Stimulated activated CD4-positive, alpha-beta T cell treated with anti-CD3 and anti-CD28 coated beads, Interleukin-4, amount 100 ng/mL, for 4 hours (primary cell): ENCODE measurements at regions not wholly inside any gene's neighbourhood (a gene's known extent, or its start where the extent isn't known, plus 50 kb on each side); places are given as distances from the start of the nearest gene placed in this dataset.
"Not testable (repeated sequence)": the region's sequence is repeated elsewhere in the genome, so short reads cannot be mapped to it uniquely, and the experiment has no call there.

Experiments used
- DNase-seq, 2 experiments: peaks; one replicate each; pipeline ENCODE4 v3.0.0-alpha.2; 2020

DNA sequence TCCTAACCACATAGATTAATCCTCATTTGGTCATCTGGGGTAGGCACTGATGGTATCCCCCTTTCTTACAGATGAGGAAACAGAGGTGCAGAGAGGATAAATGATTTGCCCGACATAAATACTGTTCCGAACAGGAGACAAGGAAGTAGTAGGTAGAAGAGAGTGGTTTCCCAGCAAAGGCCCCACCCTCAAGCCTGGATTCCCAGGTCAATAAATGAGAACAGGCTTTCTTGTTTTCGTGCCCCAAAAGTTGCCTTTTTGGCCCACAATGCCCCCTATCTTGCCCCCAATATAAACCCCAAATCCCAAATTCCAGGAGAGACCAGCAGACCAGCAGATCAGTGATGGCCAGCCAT lies 125.5 kb upstream of the PRR20G start:
- DNase-seq = no peak

DNA sequence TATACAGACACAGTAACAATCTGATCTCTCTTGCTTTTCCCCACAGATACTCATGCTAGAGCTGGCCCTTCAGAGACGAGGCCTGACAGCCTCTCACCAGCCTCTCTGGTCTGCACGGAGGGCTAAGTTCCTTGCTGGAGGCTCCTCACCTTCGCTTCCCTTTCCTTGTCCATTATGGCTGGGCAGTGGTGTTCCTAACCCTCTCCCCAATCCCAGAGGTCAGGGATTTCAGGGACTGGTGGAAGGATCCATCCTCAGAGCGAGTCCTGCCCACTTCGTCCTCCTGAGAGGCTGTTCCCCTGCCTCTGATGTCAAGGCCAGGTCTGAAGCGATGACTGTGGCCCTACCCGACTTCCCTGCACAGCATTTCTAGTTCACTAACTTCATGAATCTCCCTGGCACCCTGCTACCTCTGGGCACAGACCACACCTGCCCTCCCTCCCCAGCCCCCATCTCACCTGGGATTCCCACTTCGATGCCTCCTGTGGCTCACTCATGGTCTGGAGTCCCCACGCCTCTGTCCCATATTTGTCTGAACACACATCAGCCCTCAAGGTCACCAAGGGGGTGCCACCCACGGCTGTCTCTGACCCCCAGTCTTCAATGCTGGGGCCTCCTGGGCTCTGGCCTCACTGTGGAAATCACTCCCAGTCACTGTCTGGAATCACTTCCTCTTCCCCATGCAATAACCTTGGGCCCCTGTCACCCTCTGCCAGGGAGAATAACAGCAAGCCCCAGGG lies 124.9 kb upstream of the PRR20G start:
- no peak for DNase-seq

DNA sequence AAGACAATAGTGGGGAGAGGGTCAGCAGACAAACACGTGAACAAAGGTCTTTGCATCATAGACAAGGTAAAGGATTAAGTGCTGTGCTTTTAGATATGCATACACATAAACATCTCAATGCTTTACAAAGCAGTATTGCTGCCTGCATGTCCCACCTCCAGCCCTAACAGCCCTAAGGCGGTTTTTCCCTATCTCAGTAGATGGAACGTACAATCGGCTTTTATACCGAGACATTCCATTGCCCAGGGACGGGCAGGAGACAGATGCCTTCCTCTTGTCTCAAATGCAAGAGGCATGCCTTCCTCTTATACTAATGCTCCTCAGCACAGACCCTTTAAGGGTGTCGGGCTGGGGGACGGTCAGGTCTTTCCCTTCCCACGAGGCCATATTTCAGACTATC lies 124.0 kb upstream of the PRR20G start:
- not testable (repeated sequence) for DNase-seq

DNA sequence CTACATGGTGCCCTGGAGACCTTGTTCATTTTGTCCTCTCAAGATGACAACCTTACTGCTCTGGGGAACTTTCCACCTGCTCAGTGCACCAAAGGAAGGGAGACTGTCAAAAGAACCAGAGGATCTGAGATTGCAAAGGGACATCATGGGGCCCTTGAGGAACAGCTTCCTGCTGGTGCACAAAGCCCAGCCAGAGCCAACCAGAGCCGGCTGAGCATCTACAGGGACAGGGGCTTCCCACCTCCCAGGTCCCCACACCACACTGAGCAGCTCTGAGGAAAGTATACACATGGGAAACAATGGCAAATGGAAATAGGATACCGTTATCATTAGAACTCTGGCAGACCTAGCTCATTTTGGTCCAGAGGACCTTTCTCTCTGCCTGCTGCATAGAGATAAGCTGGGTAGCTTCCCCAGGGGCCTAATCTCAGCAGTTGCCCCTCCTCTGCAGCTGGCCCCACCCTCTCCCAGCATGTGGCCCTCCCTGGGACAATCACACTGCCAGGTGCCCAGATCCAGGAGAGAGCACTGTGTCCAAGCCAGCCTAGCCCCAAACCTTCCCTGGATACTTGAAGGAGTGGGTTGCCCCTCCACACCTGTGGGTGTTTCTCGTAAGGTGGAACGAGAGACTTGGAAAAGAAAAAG lies 123.4 kb upstream of the PRR20G start:
- DNase-seq = no peak

DNA sequence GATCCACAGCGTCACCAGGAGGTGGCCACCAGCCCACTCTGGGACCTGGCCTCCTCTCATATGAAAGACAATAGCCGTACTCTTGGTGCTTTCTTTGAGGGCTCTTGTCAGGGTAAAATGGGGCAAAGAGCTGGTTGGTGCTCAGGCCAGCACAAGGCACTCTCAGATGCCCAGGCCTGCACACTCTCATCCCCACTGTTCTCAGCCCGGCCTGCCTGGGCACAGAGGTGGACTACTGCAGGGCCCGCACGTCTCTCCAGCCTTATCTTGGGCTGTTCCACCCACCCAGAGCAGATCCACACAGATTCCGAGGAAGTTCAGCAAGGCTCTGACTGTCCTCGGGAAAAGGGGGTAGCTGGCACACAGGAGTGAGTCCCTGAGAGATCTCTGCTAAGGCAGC lies 122.8 kb upstream of the PRR20G start:
- DNase-seq = no peak

DNA sequence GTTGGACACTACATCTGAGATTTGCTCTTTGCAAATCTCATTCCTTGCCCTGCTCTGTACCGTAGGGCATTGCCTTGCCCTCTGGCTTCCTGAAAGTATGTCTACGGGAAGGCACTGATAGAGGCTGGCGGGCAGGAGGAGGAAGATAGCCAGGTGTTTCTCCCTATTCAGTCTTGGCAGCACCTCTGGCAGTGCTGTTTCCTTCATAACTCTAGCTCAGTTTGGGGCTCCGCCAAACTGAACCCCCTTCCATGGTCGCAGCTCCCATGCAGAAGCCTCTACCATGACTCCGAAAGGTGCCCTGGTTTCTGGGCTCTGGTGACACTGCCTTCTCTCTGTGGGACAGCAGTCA lies 122.3 kb upstream of the PRR20G start:
- no peak for DNase-seq

DNA sequence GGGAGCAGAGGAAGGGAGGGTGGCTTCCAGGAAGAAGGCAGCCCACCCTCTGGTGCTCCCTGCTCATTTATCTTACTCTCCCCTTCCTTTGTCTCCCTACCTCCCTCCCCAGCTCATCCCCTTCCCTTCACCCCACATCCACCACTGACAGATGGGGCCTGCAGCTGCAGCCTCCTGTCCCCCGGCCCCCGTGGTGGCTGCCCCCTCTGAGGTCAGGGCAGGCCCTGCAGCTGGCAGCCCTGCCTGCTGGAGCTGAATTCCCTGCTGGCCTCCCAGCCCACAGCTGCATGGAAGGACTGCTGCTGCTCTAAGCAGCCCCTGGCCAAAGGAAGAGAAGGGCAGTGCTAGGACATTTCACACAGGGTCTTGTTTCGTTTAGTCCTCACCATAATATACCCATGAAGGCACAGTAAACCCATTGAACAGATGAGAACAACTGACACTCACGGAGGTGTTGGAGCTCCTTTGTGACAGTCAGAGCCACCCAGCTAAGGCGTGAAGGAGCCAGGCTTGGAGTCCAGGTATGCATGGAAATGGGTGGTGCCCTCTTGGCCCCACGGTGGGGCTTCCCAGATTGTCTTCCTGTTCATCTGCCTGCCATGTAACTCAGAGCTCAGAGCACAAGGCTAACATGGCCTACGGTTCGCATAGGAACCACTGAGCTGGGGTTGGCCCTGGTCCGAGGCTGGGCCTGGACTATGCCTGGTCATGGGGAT lies 121.7 kb upstream of the PRR20G start:
- DNase-seq = no peak

DNA sequence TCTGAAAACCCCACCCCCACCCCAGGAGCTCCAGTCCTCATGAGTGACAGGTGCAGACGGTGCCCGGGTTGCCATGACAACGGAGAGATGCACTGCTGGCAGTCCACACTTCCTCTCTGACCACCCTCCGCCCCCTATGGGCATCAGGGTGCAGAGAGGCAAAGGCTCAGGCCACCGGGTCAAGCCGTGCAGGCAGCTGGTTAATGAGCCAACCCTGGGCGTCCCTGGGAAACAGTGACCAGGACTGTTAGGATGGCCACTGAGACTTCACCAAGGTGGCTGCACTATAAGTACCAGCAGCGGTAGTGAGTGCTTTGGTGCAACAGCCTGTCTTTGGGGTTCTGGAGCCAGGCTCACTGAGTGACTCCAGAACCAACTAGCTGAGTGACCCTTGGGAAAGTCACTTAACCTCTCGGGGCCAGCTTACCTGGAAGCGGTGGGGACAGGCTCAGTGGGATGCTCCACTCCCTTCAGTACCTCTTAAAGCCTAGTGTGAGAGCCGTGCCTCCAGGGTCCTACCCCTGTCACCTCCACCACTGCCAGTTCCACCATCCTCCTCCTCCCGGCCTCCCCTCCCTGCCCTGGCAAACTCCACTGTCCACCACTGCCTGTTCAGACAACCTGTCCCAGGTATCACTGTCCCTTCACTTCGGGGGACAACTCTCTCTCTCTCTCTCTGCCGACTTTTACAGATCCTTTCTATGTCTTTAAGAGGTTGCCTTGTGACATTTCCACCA lies 121.0 kb upstream of the PRR20G start:
- no peak for DNase-seq

DNA sequence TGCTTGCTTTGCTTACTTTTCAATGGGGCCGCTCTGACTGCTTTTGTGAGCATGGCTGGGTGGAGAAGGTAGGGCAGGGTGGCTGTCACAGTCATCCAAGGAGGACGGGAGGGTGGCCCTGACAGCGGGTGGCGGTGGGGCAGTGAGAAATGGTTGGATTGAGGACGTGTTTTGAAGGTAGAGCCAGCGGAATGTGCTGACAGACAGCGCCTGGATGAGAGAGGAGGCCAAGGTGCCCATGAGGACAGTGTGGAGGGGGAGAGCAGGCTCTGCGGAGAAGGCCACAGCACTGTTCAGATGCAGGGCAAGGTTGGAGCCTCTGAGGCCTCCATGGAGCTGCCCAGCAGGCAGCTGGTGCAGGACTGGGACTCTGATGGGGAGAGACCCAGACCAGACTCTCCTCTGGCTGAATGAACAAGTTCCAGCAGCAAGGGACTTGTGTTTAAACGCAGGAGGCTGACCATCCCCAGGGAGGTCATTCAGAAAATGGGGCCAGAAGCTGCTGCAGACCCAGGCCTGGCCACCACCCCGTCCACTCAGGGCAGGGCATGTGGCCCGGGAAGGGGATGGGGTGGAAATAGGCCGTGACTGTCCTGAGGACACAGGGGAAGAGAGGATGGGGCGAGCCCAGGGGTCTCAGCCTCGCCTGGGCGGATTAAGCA lies 120.3 kb upstream of the PRR20G start:
- DNase-seq = no peak

DNA sequence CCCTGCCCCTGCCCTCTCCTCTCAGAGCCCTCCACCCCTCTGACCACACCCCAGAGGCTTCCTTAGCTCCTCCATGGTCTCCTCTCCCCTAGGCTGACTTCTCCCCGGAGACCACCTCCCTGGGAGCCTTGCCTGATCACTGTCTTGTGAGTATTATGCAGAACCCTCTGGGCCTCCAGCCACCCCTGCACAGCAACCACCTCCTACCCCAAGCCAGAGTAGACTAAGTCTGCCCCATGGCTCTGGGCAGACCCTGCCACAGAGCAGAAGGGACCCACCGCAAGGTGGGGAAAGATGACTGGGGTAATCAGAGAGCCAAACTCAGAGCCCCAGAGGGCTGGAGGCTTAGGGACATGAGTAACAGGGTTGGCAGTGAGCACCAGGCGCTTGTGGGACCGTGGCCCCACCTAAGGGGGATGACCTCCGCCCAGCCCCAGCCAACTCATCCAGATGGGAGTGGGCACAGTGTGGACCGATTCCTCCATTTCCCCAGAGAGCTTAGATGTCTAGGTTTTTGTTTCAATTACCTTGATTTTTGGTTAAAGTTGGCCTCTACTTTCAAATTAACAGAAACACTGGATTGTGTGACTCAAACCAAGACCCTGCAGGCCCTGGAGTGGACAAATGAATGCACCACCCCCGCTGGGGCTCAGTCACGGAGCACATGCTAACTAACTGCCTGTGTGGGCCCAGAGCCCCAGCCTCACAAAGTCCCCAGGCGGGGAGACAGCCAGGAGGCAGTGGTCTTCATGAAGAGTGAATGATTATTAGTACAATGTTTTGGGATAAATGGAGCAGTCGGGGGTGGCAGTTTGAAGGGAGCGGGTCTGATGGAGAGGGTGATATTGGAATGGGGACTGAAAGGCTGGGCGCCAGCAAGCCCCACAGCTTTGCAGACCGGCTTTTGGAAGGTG lies 119.4 kb upstream of the PRR20G start:
- DNase-seq = no peak

DNA sequence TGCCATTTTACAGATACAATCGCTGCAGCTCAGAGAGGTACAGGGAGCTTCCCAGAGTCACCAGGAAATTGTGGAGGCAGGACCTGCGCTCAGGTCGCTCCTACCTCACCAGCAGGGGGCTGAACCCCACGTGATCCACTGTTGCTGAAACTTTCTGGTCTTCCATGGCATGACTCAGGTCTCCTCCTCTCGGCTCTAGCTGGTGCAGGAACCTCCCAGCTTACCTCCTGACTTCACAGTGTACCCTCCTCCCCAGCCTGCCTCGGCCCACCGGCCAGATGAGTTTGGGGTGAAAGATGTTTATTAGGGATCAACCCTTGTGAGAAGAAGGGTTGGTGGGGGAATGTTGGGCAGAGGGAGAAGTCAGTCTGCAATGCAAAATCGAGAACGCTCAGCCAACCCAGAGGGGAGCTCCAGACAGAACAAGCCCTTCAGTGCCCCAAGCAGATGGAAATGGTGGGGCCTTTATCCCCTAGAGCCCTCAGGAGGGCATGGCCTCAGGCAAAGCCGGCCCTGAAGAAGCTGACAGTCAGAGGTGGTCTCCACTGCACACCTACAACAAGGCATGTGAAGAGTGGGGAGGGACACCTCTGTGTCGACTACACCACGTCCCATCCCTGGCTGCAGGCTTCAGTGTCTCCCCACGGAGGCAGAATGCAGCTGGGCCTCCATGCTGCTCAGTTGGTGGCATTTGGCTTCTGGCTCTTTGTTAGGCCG lies 118.6 kb upstream of the PRR20G start:
- DNase-seq = no peak

DNA sequence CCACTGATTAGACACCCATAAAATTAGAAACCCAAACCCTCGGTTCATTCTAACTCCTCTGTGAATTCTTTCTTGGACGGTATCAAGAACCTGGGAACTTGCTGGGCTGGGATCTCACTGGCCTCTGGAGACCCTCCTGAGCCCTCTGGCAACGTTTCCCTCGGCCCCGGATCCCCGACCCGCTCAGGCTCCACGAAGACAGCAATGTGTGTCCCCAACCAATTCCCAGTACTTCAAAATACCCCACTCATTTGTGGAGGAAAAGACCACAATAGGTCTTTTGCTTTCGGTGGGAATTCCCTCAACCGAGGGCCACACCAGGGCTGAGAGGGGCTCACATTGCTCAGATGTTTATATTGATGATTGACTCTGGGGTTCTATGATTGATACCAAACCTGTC lies 117.9 kb upstream of the PRR20G start:
- DNase-seq = no peak

DNA sequence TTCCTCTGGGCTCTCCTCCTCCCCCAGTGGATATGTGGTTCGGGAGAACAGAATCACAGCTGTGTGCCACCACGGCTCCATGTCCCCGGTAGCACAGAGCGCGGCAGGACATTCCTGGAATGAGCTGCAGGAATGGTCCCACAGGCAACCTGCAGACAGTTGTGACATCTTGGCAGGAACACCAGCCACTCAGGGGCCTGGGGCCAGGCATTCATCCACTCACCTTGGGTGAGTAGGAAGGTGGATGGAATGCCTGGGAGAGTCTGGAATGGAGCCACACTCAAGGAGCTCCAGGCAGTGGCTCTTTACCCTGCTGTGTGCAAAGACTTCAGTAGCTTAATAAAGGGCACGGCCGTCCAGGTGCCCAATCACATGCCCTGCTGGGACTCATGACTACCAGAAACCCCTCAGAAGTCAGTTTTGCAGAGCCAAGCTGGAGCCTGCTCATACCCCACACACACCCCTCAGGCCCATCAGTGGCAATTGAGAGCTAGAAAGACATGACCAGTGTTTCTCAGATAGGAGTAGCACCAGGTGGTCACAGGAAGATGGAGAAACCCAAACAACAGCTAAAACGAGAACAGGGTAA lies 117.3 kb upstream of the PRR20G start:
- no peak for DNase-seq

DNA sequence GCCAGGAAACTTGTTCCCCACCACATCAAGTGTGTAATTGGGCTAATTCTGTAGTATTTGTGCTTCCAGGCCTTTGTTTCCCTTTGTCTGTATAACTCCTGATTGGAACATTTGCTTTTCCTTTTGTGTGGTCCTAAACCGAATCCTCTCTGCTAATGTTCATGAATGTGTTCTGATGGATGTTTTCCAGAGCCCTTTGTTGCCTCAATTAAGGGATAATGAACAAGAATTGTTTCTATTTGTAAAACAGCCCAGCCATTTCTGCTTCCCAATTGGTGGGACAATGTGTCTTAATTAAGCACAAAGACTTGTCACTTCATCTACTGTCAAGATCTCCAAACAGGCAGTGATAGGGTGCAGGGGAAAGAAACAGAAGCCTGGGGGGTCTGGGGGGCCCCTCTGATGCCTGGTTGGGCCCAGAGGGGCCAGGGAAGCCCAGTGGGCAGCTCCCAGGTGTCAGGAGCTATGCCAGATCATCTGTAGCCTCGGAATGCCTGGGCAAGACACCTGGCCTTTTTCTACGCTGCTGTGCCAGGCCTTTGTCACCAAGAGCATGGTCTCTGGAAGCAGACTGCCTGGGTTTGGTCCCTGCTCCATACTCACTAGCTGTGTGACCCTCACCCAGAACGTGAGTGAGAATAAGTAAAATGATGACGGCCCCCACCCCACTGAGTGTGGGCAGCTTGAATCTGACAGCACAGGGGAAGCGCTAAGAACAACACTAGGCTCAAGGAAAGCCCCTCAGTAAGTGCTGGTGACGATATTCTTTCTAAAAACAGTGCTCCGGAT lies 116.6 kb upstream of the PRR20G start:
- DNase-seq = no peak

DNA sequence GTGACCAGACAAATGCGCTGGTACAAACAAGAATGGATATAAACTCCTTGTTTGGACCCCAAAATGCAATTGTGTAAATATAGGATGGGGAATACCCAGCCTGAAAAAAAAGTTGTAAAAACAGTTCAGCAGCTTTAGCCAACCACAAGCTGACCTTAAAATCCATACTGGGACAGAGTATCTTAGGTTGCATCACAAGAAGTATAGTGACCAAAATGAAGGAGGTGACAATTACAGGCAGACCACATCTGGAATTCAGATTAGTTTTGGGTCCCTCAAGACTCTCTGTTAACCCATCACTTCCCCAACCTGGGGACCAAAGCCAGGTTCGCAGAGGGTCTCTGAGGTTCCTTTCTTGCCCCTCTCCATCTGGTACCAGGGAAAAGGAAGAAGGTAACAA lies 115.9 kb upstream of the PRR20G start:
- no peak for DNase-seq

DNA sequence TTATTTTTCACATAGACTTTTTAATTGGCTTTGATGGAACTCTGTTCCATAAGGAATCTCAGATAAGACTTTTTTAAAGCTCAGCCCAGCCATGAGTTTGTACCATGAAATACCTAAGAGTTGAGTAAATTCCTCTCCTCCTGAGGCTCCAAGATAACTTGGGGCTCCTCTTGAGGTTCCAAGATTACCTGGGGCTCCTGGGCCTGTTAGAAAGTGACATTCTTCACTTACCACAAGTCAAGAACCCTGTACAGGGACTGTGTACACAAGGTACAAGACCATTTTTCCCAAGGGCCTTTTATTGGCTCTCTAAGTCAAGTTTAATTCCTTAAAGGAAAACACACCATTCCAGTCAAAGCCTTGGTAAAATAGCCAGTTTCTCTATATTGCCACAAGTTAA lies 111.3 kb upstream of the PRR20G start:
- no peak for DNase-seq

DNA sequence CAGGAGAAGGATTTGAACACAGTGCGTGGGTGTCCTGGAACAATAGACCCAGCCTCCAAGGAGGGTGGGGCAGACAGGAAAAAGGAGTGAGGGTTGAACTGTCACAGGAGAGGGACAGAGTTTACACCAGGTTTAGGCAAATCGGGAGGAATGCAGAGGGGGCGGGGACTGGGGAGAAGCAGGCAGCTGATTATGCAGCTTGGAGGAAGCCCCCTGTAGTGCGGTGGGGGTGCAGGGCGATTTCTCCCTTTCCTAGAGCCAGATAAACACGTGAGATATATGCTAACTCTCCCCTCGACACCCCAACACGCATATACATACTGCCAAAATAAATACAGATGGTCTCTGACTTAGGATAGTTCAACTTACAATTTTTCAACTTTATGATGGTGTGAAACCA lies 108.6 kb upstream of the PRR20G start:
- DNase-seq = no peak

DNA sequence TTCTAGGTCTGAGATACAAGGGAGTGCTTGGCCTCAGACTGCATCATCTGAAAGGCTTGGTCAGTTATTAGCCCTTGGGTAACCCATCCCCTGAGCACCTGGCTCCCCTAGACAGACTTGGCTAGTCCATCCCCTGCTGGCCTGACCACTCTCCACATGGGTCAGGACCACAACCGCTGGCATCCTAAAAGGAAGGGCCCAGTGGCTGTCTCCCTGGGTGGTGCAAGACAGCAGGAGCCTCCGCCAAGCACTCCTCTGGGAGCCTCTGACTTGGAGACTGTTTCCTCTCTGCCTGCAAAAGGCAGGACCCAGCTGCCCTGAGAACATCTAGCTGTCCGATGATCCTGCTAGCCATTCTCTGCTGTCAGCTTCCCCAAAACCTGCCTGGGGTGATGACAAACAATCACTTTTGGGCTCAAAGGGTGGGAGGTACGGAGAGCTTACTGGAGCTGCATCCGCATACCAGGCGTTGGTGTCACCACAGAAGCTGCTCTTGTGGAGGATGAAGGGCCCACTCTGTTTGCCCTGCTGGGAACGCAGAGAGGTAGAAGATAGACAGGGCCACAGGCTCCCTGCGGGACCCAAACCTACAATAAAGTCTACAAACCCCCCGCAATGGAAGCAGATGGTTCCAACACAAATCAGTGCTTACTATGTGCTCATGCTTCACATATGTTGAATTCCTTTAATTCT lies 108.0 kb upstream of the PRR20G start:
- no peak for DNase-seq

DNA sequence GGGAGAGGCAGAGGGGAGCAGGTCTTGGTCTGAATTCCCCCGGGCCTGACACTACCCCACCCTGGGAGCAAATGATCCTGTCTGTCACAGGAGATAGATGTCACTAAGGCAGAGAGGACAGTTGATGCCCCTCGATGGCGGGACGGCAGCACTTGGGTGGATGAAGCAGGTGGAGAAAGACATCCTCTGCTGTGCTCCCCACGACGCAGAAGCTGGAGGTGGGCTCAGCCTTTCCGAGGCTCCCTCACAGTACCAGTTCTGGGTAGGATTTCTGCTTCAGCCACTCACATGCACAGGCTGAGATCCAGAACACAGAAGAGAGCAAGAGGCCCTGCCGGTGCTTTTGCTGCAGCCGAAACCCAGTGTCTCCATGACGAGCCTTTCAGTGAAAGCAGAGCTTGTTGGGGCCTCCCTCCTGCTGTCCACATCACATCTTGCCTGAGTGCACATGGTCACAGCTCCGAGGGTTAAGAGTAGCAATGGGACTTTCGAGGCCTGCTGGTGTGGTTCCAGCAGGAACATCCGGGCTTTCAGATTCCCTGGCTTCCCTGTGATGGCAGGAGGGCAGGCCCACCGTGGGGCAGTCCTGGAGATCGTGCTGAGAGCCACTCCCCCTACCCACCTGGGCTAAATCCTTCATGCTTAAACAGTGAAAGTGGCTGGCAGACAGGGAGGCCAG lies 107.3 kb upstream of the PRR20G start:
- no peak for DNase-seq
